Caco-2 (cell line): ENCODE measurements at regions not wholly inside any gene's neighbourhood (a gene's known extent, or its start where the extent isn't known, plus 50 kb on each side); places are given as distances from the start of the nearest gene placed in this dataset.

ENCODE experiments used
- BruUV-seq: library from RNA; stranded (reverse); fragments of 400-500 nt; replicated peaks from 2 replicates; lab custom pipeline; 2021; lab: Mats Ljungman, UMichigan
- CTCF ChIA-PET: fragments of 300-600 bp; sonication (Branson Sonifier 250); formaldehyde crosslinking; loops from one replicate; lab custom pipeline; 2022; ENCODE audit warnings: antibody characterized with exemption; lab: Charles Lee
- POLR2A ChIA-PET: fragments of 300-600 bp; sonication (Branson Sonifier 250); formaldehyde crosslinking; loops from one replicate; lab custom pipeline; 2022; ENCODE audit warnings: antibody characterized with exemption; lab: Charles Lee
- DNase-seq, 2 experiments: peaks; one replicate each; pipeline versions ENCODE4 v3.0.0 to v3.0.0-alpha.2; 2020 to 2022
- H3K27me3 ChIP-seq: replicated peaks from 2 replicates; pipeline ENCODE4 v1.6.0; 2011; ENCODE audit warnings: low read length; ENCODE audit not compliant: control insufficient read depth, insufficient read depth
- H3K36me3 ChIP-seq: 2 replicates; pipeline ENCODE4 v1.5.1; 2011; ENCODE audit warnings: low read length; ENCODE audit not compliant: control insufficient read depth, insufficient read depth
- H3K4me1 ChIP-seq: fragments of 250-450 bp; sonication (Bioruptor Pico); 2 replicates; pipeline ENCODE4 v1.5.1; 2020; ENCODE audit warnings: mild to moderate bottlenecking
- H3K4me3 ChIP-seq: 2 replicates; pipeline ENCODE4 v1.5.1; 2011; ENCODE audit warnings: low read depth, mild to moderate bottlenecking, control low read depth, low read length
- H3K9me3 ChIP-seq: fragments of 250-450 bp; sonication (Bioruptor Pico); 2 replicates; pipeline ENCODE4 v1.5.1; 2020; ENCODE audit warnings: mild to moderate bottlenecking, moderate library complexity
- H3K27ac Mint-ChIP-seq: one replicate; pipeline ENCODE4 v1.8.0; 2022; ENCODE audit warnings: mixed read lengths; ENCODE audit not compliant: unreplicated experiment
- H3K27me3 Mint-ChIP-seq: one replicate; pipeline ENCODE4 v1.8.0; 2022; ENCODE audit warnings: mixed read lengths; ENCODE audit not compliant: insufficient read depth, unreplicated experiment
- H3K36me3 Mint-ChIP-seq: one replicate; pipeline ENCODE4 v1.8.0; 2022; ENCODE audit warnings: mild to moderate bottlenecking, mixed read lengths; ENCODE audit not compliant: insufficient read depth, unreplicated experiment
- H3K4me1 Mint-ChIP-seq: one replicate; pipeline ENCODE4 v1.8.0; 2022; ENCODE audit warnings: low read depth, mixed read lengths; ENCODE audit not compliant: unreplicated experiment
- H3K4me3 Mint-ChIP-seq: one replicate; pipeline ENCODE4 v1.8.0; 2022; ENCODE audit warnings: mild to moderate bottlenecking, moderate library complexity, mixed read lengths; ENCODE audit not compliant: unreplicated experiment
- H3K9me3 Mint-ChIP-seq: one replicate; pipeline ENCODE4 v1.8.0; 2022; ENCODE audit warnings: mixed read lengths; ENCODE audit not compliant: unreplicated experiment
- intact Hi-C: fragments of 100-400 bp; cut with micrococcal nuclease; formaldehyde crosslinking; loops from one replicate; pipeline ENCODE4 v1.10.0; 2022; ENCODE audit not compliant: unreplicated experiment
- TF ChIP-seq, protein P1 (sequence below), 2 experiments: fragments of 200-600 bp in 1 of 2; IDR thresholded peaks; 1 replicate in 1 of 2; 2 replicates in 1 of 2; pipeline versions ENCODE4 v1.5.1 to v1.8.0; 2011 to 2022; ENCODE audit warnings: antibody characterized with exemption in 1 of 2, control low read depth in 1 of 2, inconsistent platforms in 1 of 2, low read depth in 1 of 2, low read length in 1 of 2, mild to moderate bottlenecking in 1 of 2, moderate library complexity in 1 of 2; ENCODE audit not compliant: insufficient read depth in 1 of 2, severe bottlenecking in 1 of 2, unreplicated experiment in 1 of 2

DNA sequence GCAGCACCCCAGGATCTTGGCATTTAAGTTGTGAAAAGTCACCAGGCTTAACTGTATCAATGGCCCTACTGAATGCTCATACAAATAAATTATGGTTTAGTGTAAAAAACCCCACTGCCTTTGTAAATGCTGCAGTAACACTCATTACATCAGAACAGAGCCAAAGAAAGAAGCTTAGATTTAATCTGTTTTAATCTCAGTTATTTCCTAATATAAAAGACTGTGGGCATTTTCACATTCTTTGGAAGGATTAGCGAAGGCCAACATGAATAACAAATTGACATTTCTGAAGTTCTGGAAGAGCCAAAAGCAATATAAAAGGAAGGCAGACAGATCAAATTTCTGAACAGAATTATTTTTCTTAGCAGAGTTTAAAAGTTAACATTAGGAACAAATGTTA lies 140.0 kb upstream of the HCCS start:
- H3K36me3 Mint-ChIP-seq: no peaks in the 10 kb centered on the region
- CTCF ChIA-PET: no interaction called here

DNA sequence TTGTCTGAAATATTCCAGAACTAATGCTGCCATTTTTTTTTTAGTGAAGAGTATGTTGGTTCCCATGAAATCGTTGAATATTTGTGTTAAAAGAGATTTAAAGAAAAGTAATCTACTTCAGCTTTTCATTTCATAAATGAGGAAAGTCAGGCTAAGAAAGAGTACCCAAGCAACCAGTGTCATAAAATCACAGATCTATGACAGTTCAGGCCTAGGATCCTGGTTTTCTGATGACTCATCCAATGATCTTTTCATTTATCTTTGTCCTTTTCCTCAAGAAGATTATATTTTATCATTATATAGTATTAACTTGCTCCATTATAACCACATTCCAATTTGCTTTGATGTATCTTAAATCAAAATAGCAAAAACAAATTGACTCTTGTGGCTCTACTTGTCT lies 139.4 kb upstream of the HCCS start:
- H3K9me3 Mint-ChIP-seq: peaks cover 11% of the 10 kb centered on the region
- H3K27me3 Mint-ChIP-seq: no peaks in the 10 kb centered on the region
- H3K36me3 Mint-ChIP-seq: no peaks in the 10 kb centered on the region
- ChIA-PET POLR2A (no interaction called here), CTCF (no interaction called here)
- Histone ChIP-seq H3K36me3 (no peaks in the 10 kb centered on the region), H3K27me3 (no peaks in the 10 kb centered on the region), H3K4me3 (no peak overlapping the region), H3K4me1 (no peaks in the 10 kb centered on the region), H3K9me3 (no peaks in the 10 kb centered on the region)
- no peak for DNase-seq
- H3K4me3 Mint-ChIP-seq: no peak overlapping the region
- no peaks in the 10 kb centered on the region for H3K4me1 Mint-ChIP-seq
- TF ChIP-seq, protein P1, sequence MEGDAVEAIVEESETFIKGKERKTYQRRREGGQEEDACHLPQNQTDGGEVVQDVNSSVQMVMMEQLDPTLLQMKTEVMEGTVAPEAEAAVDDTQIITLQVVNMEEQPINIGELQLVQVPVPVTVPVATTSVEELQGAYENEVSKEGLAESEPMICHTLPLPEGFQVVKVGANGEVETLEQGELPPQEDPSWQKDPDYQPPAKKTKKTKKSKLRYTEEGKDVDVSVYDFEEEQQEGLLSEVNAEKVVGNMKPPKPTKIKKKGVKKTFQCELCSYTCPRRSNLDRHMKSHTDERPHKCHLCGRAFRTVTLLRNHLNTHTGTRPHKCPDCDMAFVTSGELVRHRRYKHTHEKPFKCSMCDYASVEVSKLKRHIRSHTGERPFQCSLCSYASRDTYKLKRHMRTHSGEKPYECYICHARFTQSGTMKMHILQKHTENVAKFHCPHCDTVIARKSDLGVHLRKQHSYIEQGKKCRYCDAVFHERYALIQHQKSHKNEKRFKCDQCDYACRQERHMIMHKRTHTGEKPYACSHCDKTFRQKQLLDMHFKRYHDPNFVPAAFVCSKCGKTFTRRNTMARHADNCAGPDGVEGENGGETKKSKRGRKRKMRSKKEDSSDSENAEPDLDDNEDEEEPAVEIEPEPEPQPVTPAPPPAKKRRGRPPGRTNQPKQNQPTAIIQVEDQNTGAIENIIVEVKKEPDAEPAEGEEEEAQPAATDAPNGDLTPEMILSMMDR (IDR thresholded peaks at IDR 0.05; ENCODE audit: insufficient read depth in 1 of 2, low read depth in 1 of 2, low read length in 1 of 2, severe bottlenecking in 1 of 2, unreplicated experiment in 1 of 2): no peak
- no peak overlapping the region for H3K27ac Mint-ChIP-seq
- intact Hi-C loops: no loop called here
- BruUV-seq: no TSS peak

More for the DNA sequence above, 140.0 kb upstream of the HCCS start:
- H3K4me3 ChIP-seq: no peak overlapping the region
- H3K4me1 ChIP-seq: no peaks in the 10 kb centered on the region
- DNase-seq: no peak
- no peaks in the 10 kb centered on the region for H3K27me3 Mint-ChIP-seq
- no peaks in the 10 kb centered on the region for H3K36me3 ChIP-seq
- H3K4me3 Mint-ChIP-seq: no peak overlapping the region
- no peaks in the 10 kb centered on the region for H3K27me3 ChIP-seq
- H3K27ac Mint-ChIP-seq: no peak overlapping the region
- peaks cover 11% of the 10 kb centered on the region for H3K9me3 Mint-ChIP-seq
- BruUV-seq: no TSS peak
- intact Hi-C loops: no loop called here
- TF ChIP-seq, protein P1 (IDR thresholded peaks at IDR 0.05; ENCODE audit: insufficient read depth in 1 of 2, low read depth in 1 of 2, low read length in 1 of 2, severe bottlenecking in 1 of 2, unreplicated experiment in 1 of 2): no peak
- POLR2A ChIA-PET: no interaction called here
- no peaks in the 10 kb centered on the region for H3K9me3 ChIP-seq
- H3K4me1 Mint-ChIP-seq: no peaks in the 10 kb centered on the region

DNA sequence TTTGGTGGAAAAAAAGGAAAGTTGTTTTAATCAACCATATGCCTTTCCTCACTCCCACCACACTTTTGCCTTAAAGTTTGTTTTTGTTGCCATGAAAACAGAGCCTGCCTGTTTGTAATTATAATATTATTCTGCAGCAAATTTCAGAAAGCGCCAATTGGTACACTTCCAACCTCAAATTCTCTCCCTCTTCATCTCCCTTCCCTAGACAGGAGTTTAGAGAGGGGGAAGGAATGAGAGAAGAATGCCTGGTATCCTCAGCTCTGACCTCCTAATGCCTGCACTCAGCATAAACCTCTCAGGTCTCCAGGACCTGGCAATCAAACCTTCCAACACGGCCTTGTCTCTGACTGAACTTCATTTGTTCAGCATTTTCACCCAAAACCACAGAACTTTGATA lies 138.4 kb upstream of the HCCS start:
- H3K9me3 ChIP-seq: no peaks in the 10 kb centered on the region
- intact Hi-C loops: no loop called here
- TF ChIP-seq, protein P1 (IDR thresholded peaks at IDR 0.05; ENCODE audit: insufficient read depth in 1 of 2, low read depth in 1 of 2, low read length in 1 of 2, severe bottlenecking in 1 of 2, unreplicated experiment in 1 of 2): no peak
- no peak for DNase-seq
- POLR2A ChIA-PET: no interaction called here
- H3K27me3 ChIP-seq: no peaks in the 10 kb centered on the region
- no peak overlapping the region for H3K4me3 ChIP-seq
- Mint-ChIP-seq H3K36me3 (no peaks in the 10 kb centered on the region), H3K27ac (no peak overlapping the region), H3K4me1 (no peaks in the 10 kb centered on the region), H3K9me3 (peaks cover 11% of the 10 kb centered on the region), H3K4me3 (no peak overlapping the region), H3K27me3 (no peaks in the 10 kb centered on the region)
- H3K4me1 ChIP-seq: no peaks in the 10 kb centered on the region
- BruUV-seq: no TSS peak
- no peaks in the 10 kb centered on the region for H3K36me3 ChIP-seq
- CTCF ChIA-PET: no interaction called here
